ENCODE measurements at regions not wholly inside any gene's neighbourhood (a gene's known extent, or its start where the extent isn't known, plus 50 kb on each side); places are given as distances from the start of the nearest gene placed in this dataset.

- ChIA-PET CTCF (no interaction called here), POLR2A (no interaction called here)
- TF ChIP-seq, protein P1, sequence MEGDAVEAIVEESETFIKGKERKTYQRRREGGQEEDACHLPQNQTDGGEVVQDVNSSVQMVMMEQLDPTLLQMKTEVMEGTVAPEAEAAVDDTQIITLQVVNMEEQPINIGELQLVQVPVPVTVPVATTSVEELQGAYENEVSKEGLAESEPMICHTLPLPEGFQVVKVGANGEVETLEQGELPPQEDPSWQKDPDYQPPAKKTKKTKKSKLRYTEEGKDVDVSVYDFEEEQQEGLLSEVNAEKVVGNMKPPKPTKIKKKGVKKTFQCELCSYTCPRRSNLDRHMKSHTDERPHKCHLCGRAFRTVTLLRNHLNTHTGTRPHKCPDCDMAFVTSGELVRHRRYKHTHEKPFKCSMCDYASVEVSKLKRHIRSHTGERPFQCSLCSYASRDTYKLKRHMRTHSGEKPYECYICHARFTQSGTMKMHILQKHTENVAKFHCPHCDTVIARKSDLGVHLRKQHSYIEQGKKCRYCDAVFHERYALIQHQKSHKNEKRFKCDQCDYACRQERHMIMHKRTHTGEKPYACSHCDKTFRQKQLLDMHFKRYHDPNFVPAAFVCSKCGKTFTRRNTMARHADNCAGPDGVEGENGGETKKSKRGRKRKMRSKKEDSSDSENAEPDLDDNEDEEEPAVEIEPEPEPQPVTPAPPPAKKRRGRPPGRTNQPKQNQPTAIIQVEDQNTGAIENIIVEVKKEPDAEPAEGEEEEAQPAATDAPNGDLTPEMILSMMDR (IDR thresholded peaks at IDR 0.05; ENCODE audit: low read depth, low read length), result no peak
- no peak overlapping the region for H3K4me3 ChIP-seq (ENCODE audit: low read depth, low read length)
- no peak overlapping the region for H3K27ac ChIP-seq (ENCODE audit: low read depth, low read length)
- DNase-seq (ENCODE audit: low read depth, low spot score), result no peak
- H3K27me3 ChIP-seq (ENCODE audit: control insufficient read depth, insufficient read depth, low read length), result peaks cover 14% of the 10 kb centered on the region
- H3K9me3 ChIP-seq (ENCODE audit: control insufficient read depth, insufficient read depth, low read length), result 0 out of 2 replicates have a peak, but pooled peaks cover under 1% of the 10 kb centered on the region
These were observed 204.3 kb downstream of the TFAP2C start for GRCh38 chr20:56833427-56833826.

GRCh38 chr20:56835829-56836550 is 206.9 kb downstream of the TFAP2C start:
- peaks cover 4% of the 10 kb centered on the region for H3K27me3 ChIP-seq (ENCODE audit: control insufficient read depth, insufficient read depth, low read length)
- POLR2A ChIA-PET, result no interaction called here
- H3K27ac ChIP-seq (ENCODE audit: low read depth, low read length), result no peak overlapping the region
- H3K9me3 ChIP-seq (ENCODE audit: control insufficient read depth, insufficient read depth, low read length), result no peaks in the 10 kb centered on the region
- CTCF ChIA-PET, result no interaction called here
- no peak for DNase-seq (ENCODE audit: low read depth, low spot score)
- H3K4me3 ChIP-seq (ENCODE audit: low read depth, low read length), result no peak overlapping the region
- TF ChIP-seq, protein P1 (IDR thresholded peaks at IDR 0.05; ENCODE audit: low read depth, low read length), result no peak

GRCh38 chr20:56839222-56839621 is 210.1 kb downstream of the TFAP2C start:
- ChIA-PET CTCF (no interaction called here), POLR2A (no interaction called here)
- Histone ChIP-seq H3K4me3 (ENCODE audit: low read depth, low read length) (no peak overlapping the region), H3K9me3 (ENCODE audit: control insufficient read depth, insufficient read depth, low read length) (peaks cover 4% of the 10 kb centered on the region; the same call in 1 of the 2 replicates), H3K27me3 (ENCODE audit: control insufficient read depth, insufficient read depth, low read length) (peaks cover 4% of the 10 kb centered on the region), H3K27ac (ENCODE audit: low read depth, low read length) (no peak overlapping the region)
- TF ChIP-seq, protein P1 (IDR thresholded peaks at IDR 0.05; ENCODE audit: low read depth, low read length), result no peak
- no peak for DNase-seq (ENCODE audit: low read depth, low spot score)

GRCh38 chr20:56839786-56840185 is 210.7 kb downstream of the TFAP2C start:
- Histone ChIP-seq H3K27me3 (ENCODE audit: control insufficient read depth, insufficient read depth, low read length) (no peaks in the 10 kb centered on the region), H3K9me3 (ENCODE audit: control insufficient read depth, insufficient read depth, low read length) (peaks cover 4% of the 10 kb centered on the region; the same call in 1 of the 2 replicates), H3K4me3 (ENCODE audit: low read depth, low read length) (no peak overlapping the region), H3K27ac (ENCODE audit: low read depth, low read length) (no peak overlapping the region)
- ChIA-PET CTCF (no interaction called here), POLR2A (no interaction called here)
- DNase-seq (ENCODE audit: low read depth, low spot score), result no peak
- TF ChIP-seq, protein P1 (IDR thresholded peaks at IDR 0.05; ENCODE audit: low read depth, low read length), result no peak

DNA sequence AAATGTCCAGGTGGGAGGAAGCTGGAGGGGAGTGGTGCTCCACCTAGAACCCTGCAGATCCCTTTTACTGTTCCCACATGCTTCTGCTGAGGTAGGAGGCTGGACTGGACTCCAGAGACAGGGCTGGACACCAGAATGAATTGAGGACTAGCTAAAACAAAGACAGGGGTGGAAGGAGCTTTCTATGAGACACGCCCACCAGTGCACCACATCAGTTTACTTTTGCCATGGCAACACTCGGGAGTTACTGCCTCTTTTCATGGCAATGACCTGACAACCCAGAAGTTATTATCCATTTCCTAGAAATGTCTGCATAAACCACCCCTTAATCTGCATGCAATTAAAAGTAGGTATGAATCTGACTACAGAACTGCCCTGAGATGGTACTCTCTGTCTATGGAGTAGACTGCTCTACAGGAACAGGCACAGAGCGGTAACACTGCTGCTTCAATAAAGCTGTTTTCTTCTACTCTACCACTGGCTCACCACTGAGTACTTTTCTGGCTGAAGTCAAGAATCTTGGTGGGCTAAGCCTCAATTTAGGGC is 211.7 kb downstream of the TFAP2C start:
- no peak overlapping the region for H3K4me3 ChIP-seq (ENCODE audit: low read depth, low read length)
- no peak for DNase-seq (ENCODE audit: low read depth, low spot score)
- H3K27me3 ChIP-seq (ENCODE audit: control insufficient read depth, insufficient read depth, low read length), result no peaks in the 10 kb centered on the region
- peaks cover 4% of the 10 kb centered on the region; the same call in 1 of the 2 replicates for H3K9me3 ChIP-seq (ENCODE audit: control insufficient read depth, insufficient read depth, low read length)
- no peak overlapping the region for H3K27ac ChIP-seq (ENCODE audit: low read depth, low read length)
- ChIA-PET POLR2A (no interaction called here), CTCF (no interaction called here)
- TF ChIP-seq, protein P1 (IDR thresholded peaks at IDR 0.05; ENCODE audit: low read depth, low read length), result no peak

All from AG04450 (cell line).